ENCODE measurements at regions not wholly inside any gene's neighbourhood (a gene's known extent, or its start where the extent isn't known, plus 50 kb on each side); places are given as distances from the start of the nearest gene placed in this dataset.

DNA sequence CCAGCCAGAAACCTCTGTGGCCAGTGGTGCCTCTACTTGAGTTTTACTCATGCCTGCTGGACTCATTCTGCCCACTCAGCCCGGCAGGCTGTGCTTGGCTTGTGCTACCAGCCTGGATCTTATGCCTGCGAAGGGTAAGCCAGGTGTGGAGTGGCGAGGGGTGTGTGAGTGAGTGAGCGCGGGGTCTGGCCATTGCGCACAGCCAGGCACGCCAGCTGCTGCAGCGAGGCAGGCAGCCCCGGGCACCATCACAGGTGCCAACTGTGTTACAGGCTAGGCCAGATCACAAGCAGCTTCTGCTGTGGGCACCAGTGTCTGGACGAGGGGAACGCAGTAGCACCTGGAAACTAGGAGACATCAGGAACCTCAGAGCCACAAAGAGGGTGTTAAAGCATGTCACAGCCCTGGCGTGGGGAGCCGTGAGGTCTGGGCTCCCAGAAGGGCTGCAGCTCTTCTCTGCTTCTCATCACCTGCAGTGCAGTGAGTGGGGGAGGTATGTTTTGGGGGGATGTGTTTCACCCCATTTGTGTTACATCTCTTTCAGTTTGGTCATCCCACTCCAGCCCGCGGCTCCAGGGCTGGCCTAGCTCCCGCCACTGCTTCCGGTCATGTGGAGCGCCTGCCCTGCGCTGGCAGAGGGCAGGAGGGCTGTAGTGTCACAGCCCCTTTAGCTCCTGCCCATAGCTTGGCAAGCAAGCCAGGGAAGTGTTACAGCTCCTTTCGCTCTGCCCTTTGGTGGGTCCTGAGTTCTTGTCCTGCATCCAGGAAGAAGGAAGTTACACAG, 379.7 kb upstream of the IMPG1 start:
- TF ChIP-seq, protein P1, sequence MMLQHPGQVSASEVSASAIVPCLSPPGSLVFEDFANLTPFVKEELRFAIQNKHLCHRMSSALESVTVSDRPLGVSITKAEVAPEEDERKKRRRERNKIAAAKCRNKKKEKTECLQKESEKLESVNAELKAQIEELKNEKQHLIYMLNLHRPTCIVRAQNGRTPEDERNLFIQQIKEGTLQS (IDR thresholded peaks at IDR 0.05) = no peak
- TF ChIP-seq, protein P2, sequence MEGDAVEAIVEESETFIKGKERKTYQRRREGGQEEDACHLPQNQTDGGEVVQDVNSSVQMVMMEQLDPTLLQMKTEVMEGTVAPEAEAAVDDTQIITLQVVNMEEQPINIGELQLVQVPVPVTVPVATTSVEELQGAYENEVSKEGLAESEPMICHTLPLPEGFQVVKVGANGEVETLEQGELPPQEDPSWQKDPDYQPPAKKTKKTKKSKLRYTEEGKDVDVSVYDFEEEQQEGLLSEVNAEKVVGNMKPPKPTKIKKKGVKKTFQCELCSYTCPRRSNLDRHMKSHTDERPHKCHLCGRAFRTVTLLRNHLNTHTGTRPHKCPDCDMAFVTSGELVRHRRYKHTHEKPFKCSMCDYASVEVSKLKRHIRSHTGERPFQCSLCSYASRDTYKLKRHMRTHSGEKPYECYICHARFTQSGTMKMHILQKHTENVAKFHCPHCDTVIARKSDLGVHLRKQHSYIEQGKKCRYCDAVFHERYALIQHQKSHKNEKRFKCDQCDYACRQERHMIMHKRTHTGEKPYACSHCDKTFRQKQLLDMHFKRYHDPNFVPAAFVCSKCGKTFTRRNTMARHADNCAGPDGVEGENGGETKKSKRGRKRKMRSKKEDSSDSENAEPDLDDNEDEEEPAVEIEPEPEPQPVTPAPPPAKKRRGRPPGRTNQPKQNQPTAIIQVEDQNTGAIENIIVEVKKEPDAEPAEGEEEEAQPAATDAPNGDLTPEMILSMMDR (IDR thresholded peaks at IDR 0.05 in 2 of 3, conservative IDR thresholded peaks at IDR 0.05 in 1 of 3; ENCODE audit: borderline replicate concordance in 1 of 3, insufficient read depth in 1 of 3, low read depth in 2 of 3, low read length in 2 of 3) = no peak
- TF ChIP-seq SP1 (IDR thresholded peaks at IDR 0.05; ENCODE audit: low read depth) (no peak), YY1 (IDR thresholded peaks at IDR 0.05; ENCODE audit: extremely low read depth, insufficient replicate concordance, low read depth, low read length) (no peak), SIN3A (IDR thresholded peaks at IDR 0.05; ENCODE audit: low read depth) (no peak), POLR2A (IDR thresholded peaks at IDR 0.05; ENCODE audit: borderline replicate concordance, extremely low read depth, insufficient read depth, insufficient read length) (no peak)
- TF ChIP-seq, protein P3, sequence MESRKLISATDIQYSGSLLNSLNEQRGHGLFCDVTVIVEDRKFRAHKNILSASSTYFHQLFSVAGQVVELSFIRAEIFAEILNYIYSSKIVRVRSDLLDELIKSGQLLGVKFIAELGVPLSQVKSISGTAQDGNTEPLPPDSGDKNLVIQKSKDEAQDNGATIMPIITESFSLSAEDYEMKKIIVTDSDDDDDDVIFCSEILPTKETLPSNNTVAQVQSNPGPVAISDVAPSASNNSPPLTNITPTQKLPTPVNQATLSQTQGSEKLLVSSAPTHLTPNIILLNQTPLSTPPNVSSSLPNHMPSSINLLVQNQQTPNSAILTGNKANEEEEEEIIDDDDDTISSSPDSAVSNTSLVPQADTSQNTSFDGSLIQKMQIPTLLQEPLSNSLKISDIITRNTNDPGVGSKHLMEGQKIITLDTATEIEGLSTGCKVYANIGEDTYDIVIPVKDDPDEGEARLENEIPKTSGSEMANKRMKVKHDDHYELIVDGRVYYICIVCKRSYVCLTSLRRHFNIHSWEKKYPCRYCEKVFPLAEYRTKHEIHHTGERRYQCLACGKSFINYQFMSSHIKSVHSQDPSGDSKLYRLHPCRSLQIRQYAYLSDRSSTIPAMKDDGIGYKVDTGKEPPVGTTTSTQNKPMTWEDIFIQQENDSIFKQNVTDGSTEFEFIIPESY (IDR thresholded peaks at IDR 0.05; ENCODE audit: extremely low read depth, insufficient replicate concordance, low read length) = no peak
